ENCODE measurements at regions not wholly inside any gene's neighbourhood (a gene's known extent, or its start where the extent isn't known, plus 50 kb on each side); places are given as distances from the start of the nearest gene placed in this dataset.

DNA sequence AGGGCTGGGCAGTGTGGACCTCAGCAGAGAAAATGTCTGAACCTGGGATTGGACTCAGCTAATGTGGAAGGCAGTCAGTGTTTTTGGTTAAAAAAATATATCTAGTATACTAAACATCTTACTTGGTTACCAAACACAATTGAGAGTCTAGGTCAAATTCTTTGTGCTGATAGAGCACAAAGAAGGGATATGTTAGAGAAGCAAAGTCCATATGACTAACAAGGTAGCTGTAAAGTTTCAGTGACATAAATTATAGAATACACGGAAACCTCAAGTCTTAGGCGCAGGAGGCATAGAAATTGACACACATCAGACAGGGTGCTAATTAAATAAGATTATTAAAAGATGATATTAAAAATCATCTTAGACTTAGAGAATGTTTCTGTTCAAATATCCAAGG, 718.3 kb downstream of the TLR4 start:
- ATAC-seq (no peak), DNase-seq (ENCODE audit: low read depth, low spot score) (no peak)
- in situ Hi-C loops (cut with HindIII; ENCODE audit: low pct_unique_long_range_greater_than_20kb, low sequenced_read_pairs) (no loop called here), intact Hi-C loops (cut with micrococcal nuclease; ENCODE audit: unreplicated experiment) (no loop called here)
- no TSS peak for BruUV-seq (replicated peaks)
- Histone ChIP-seq H3K4me3 (ENCODE audit: low read depth in 2 of 2, low read length in 2 of 2) (no peak overlapping the region), H3K27ac (ENCODE audit: low read length) (no peak overlapping the region), H3K9me3 (ENCODE audit: control insufficient read depth, insufficient read depth, low read depth, low read length) (no peaks in the 10 kb centered on the region), H3K27me3 (ENCODE audit: control insufficient read depth, insufficient read depth, low read length) (no peaks in the 10 kb centered on the region), H3K4me1 (ENCODE audit: control insufficient read depth, insufficient read depth, low read length) (no peaks in the 10 kb centered on the region), H3K36me3 (ENCODE audit: control insufficient read depth, insufficient read depth, low read length) (no peaks in the 10 kb centered on the region)
- POLR2A ChIA-PET = no interaction called here
- TF ChIP-seq, protein P1, sequence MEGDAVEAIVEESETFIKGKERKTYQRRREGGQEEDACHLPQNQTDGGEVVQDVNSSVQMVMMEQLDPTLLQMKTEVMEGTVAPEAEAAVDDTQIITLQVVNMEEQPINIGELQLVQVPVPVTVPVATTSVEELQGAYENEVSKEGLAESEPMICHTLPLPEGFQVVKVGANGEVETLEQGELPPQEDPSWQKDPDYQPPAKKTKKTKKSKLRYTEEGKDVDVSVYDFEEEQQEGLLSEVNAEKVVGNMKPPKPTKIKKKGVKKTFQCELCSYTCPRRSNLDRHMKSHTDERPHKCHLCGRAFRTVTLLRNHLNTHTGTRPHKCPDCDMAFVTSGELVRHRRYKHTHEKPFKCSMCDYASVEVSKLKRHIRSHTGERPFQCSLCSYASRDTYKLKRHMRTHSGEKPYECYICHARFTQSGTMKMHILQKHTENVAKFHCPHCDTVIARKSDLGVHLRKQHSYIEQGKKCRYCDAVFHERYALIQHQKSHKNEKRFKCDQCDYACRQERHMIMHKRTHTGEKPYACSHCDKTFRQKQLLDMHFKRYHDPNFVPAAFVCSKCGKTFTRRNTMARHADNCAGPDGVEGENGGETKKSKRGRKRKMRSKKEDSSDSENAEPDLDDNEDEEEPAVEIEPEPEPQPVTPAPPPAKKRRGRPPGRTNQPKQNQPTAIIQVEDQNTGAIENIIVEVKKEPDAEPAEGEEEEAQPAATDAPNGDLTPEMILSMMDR (IDR thresholded peaks at IDR 0.05) = no peak
- TF ChIP-seq TCF7L2 (IDR thresholded peaks at IDR 0.05; ENCODE audit: low read depth, low read length) = no peak
- TF ChIP-seq, protein P2, sequence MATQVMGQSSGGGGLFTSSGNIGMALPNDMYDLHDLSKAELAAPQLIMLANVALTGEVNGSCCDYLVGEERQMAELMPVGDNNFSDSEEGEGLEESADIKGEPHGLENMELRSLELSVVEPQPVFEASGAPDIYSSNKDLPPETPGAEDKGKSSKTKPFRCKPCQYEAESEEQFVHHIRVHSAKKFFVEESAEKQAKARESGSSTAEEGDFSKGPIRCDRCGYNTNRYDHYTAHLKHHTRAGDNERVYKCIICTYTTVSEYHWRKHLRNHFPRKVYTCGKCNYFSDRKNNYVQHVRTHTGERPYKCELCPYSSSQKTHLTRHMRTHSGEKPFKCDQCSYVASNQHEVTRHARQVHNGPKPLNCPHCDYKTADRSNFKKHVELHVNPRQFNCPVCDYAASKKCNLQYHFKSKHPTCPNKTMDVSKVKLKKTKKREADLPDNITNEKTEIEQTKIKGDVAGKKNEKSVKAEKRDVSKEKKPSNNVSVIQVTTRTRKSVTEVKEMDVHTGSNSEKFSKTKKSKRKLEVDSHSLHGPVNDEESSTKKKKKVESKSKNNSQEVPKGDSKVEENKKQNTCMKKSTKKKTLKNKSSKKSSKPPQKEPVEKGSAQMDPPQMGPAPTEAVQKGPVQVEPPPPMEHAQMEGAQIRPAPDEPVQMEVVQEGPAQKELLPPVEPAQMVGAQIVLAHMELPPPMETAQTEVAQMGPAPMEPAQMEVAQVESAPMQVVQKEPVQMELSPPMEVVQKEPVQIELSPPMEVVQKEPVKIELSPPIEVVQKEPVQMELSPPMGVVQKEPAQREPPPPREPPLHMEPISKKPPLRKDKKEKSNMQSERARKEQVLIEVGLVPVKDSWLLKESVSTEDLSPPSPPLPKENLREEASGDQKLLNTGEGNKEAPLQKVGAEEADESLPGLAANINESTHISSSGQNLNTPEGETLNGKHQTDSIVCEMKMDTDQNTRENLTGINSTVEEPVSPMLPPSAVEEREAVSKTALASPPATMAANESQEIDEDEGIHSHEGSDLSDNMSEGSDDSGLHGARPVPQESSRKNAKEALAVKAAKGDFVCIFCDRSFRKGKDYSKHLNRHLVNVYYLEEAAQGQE (IDR thresholded peaks at IDR 0.05; ENCODE audit: insufficient read depth in 1 of 2, low read depth in 2 of 2, low read length in 1 of 2) = no peak
- TF ChIP-seq SIN3A (IDR thresholded peaks at IDR 0.05; ENCODE audit: borderline replicate concordance, insufficient read depth, low read depth, low read length) = no peak
- no peak for TF ChIP-seq POLR2AphosphoS5 (IDR thresholded peaks at IDR 0.05; ENCODE audit: low read depth, low read length)
- CTCF ChIA-PET = no interaction called here

DNA sequence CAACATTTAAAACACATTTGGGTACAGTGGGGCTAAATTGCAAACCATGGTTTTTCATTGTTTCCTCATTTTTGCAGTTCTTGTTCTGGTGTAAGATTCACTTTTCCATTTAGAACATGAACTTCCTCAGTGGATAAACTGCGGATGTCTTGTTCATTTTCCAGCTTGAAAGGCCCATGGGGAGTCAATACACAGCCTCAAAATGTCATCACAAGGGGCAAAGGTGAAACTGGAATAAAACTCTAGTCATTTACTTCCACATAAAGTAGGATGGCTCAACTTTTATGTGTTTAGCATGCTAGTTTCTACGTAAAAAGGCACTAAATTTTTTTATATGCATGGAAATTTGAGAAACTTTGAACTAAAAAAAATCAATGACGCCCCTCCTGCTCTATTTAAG, 718.8 kb downstream of the TLR4 start:
- BruUV-seq (replicated peaks) = no TSS peak
- no peaks in the 10 kb centered on the region for H3K4me1 ChIP-seq (ENCODE audit: control insufficient read depth, insufficient read depth, low read length)
- ChIA-PET CTCF (no interaction called here), POLR2A (no interaction called here)
- H3K36me3 ChIP-seq (ENCODE audit: control insufficient read depth, insufficient read depth, low read length) = no peaks in the 10 kb centered on the region
- H3K27me3 ChIP-seq (ENCODE audit: control insufficient read depth, insufficient read depth, low read length) = no peaks in the 10 kb centered on the region
- intact Hi-C loops (cut with micrococcal nuclease; ENCODE audit: unreplicated experiment) = no loop called here
- no peak for ATAC-seq
- TF ChIP-seq TCF7L2 (IDR thresholded peaks at IDR 0.05; ENCODE audit: low read depth, low read length) = no peak
- no peak for TF ChIP-seq POLR2AphosphoS5 (IDR thresholded peaks at IDR 0.05; ENCODE audit: low read depth, low read length)
- TF ChIP-seq, protein P1 (IDR thresholded peaks at IDR 0.05) = no peak
- TF ChIP-seq, protein P2 (IDR thresholded peaks at IDR 0.05; ENCODE audit: insufficient read depth in 1 of 2, low read depth in 2 of 2, low read length in 1 of 2) = no peak
- no peak for TF ChIP-seq SIN3A (IDR thresholded peaks at IDR 0.05; ENCODE audit: borderline replicate concordance, insufficient read depth, low read depth, low read length)
- no peak overlapping the region for H3K4me3 ChIP-seq (ENCODE audit: low read depth in 2 of 2, low read length in 2 of 2)
- H3K27ac ChIP-seq (ENCODE audit: low read length) = no peak overlapping the region
- in situ Hi-C loops (cut with HindIII; ENCODE audit: low pct_unique_long_range_greater_than_20kb, low sequenced_read_pairs) = no loop called here
- DNase-seq (ENCODE audit: low read depth, low spot score) = no peak
- no peaks in the 10 kb centered on the region for H3K9me3 ChIP-seq (ENCODE audit: control insufficient read depth, insufficient read depth, low read depth, low read length)

Measured in Panc1 (cell line).